NCI-H774 (cell line): ENCODE measurements at regions not wholly inside any gene's neighbourhood (a gene's known extent, or its start where the extent isn't known, plus 50 kb on each side); places are given as distances from the start of the nearest gene placed in this dataset.
"Not testable (repeated sequence)": the region's sequence is repeated elsewhere in the genome, so short reads cannot be mapped to it uniquely, and the experiment has no call there.

ENCODE experiments used
- DNase-seq: peaks from one replicate; lab custom pipeline; 2025; lab: John Stamatoyannopoulos, UW

GRCh38 chr6:144956697-144957096 lies 671.6 kb downstream of the UTRN start:
- not testable (repeated sequence) for DNase-seq

- DNase-seq = no peak
Observed at GRCh38 chr6:144957236-144957937, 672.3 kb downstream of the UTRN start.

DNA sequence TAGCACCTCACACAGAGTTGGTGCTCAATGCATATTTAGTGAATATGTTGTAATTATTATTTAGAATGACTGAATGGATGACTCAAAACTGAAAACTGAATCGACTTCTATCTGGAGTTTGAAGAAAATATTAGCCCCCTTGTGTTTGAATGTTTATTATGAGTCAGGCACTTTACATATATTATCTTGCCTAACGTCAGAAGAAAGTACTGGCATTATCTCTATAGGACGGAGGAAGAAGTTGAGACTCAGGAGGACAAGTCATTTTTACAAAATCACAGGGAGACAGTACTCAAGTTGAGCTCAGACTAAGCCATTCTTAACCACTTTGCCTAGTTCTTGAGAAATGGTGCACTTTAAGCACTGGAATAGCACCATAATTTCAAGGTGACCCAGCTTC lies 684.0 kb downstream of the UTRN start:
- no peak for DNase-seq

- no peak for DNase-seq
Observed at GRCh38 chr6:144969602-144970272, 684.6 kb downstream of the UTRN start.

- peak; percentile 85 for DNase-seq
Observed at GRCh38 chr6:144977250-144977864, 692.2 kb downstream of the UTRN start.

DNA sequence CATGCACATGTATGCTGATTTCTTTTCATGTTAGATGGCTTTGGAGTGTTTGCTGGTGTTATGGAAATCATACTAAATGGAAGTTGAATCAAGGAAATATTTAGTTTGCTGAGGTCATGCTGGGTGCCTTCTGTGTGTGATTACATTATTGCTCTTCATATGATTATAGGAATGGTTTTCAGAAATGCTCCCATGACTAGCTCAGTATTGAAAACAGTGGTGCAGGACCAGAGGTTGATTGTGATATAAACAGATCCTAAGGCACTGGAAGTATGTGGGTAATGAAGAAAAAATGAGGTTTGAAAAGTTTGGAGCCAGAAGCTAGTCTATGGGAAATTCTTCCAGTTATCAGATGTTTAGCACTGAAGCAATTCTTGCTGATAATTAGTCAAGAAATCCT lies 693.1 kb downstream of the UTRN start:
- no peak for DNase-seq

GRCh38 chr6:144986271-144986670 lies 701.1 kb downstream of the UTRN start:
- no peak for DNase-seq

GRCh38 chr6:144989319-144990107 lies 704.4 kb downstream of the UTRN start:
- no peak for DNase-seq

DNA sequence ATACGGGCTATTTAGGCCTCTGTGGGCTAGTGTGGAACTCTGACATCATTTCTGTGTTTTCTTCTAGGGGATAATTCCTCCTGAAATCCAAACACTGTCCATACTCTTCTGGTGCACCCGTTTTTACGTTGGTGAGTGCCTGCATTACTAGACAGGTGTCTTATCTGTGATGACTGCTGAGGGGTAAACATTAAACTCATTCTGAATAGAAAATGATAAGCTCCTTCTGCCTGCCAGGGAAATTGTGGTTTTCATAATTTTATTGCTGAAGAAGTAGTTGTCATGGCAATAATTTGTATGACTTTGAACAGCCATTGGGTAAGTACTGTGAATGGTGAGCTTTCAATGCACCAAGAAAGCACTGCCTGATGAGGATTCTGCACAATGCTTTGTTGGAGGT lies 705.6 kb downstream of the UTRN start:
- DNase-seq = no peak

- DNase-seq = no peak
Observed at GRCh38 chr6:144993870-144994269, 708.7 kb downstream of the UTRN start.

- DNase-seq = no peak
Observed at GRCh38 chr6:144997996-144998395, 712.9 kb downstream of the UTRN start.

DNA sequence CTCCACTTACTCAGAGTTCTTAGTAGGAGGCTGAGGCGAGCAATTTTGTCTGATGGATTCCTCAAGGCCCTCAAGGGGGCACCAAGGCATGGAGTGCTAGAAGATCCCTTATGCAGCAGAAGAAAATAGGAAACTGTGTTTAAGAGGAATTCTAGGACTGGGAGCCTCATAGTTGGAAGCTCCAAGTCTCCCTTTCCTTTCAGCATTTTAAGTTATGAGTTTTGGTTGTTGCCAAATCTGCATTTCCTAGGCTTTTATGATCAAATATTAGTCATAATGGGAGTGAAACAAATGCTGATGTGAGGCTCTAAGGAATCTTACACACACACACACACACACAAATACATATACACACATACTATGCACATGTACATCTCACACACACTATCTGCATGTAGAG lies 714.0 kb downstream of the UTRN start:
- no peak for DNase-seq

DNA sequence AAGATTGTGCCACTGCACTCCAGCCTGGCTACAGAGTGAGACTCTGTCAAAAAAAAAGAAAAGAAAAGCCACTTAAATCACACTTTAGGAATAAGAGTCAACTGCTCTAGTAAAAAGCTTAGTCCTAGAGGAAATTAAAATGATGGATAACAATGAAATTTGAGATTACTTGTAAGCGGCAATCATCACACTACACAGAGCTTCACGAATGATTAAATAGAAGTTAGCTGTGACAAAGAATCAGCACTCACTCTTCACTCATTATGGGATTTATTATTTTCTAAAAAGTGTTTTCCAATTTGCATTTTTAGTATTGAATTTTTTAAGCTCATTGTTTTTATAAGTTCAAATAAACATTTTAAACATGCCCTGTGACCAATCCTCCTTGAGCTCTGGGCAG lies 718.0 kb downstream of the UTRN start:
- no peak for DNase-seq

- no peak for DNase-seq
Observed at GRCh38 chr6:145006914-145007313, 721.8 kb downstream of the UTRN start.

GRCh38 chr6:145008715-145009114 lies 723.6 kb downstream of the UTRN start:
- DNase-seq = no peak

- DNase-seq = no peak
Observed at GRCh38 chr6:145009711-145010110, 724.6 kb downstream of the UTRN start.

GRCh38 chr6:145012039-145012662 lies 723.2 kb downstream of the EPM2A start:
- no peak for DNase-seq

- DNase-seq = no peak
Observed at GRCh38 chr6:145015739-145016558, 719.4 kb downstream of the EPM2A start.

DNA sequence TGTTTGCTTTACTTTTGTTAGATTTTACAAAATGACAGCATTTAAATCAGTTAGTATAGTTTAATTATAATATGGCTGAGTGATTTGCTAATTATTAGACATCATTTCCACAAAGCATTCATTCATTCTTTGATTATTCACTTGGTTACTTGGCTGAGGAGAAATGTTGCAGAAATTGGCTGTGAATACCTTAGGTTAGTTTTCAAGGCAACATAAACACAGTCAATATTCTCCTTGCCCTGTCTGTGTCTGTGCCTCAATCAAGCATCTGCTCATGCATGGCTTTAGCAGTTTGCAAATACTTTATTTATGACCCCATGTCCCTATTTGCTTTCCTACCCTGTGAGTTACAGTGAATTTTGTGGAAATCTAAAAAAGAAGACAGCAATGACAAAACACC lies 718.3 kb downstream of the EPM2A start:
- no peak for DNase-seq

GRCh38 chr6:145017516-145017915 lies 717.8 kb downstream of the EPM2A start:
- DNase-seq = no peak

GRCh38 chr6:145018027-145018426 lies 717.3 kb downstream of the EPM2A start:
- DNase-seq = no peak
